ENCODE measurements at regions not wholly inside any gene's neighbourhood (a gene's known extent, or its start where the extent isn't known, plus 50 kb on each side); places are given as distances from the start of the nearest gene placed in this dataset.

DNA sequence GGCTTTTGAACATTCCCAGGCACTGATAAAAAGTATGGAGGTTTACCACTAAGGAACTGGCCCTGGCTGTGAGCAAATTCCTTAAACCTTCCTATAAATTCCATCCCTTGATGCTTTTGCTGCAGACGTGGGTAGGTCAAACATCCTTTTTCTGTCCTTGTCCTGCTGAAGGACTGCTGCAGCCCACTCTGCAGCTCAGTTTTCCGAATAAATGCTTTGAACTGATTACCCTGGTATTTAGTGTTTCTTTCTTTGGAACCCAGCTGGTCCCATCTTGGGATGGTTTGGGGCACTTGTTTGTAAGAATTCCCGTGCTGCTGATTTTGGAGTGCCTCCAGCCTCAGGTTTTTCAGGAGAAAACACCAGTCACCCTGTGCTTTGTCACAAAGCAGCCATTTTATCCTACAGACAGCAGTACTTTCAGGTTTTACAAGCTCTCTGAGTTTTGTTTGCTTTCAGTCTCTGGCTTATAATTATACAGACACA lies 815.9 kb downstream of the VGLL3 start:
- intact Hi-C loops (cut with micrococcal nuclease; ENCODE audit: unreplicated experiment): no loop called here
- Histone ChIP-seq H3K4me2 (ENCODE audit: control insufficient read depth, insufficient read depth) (no peak overlapping the region), H3K9me3 (replicated peaks; ENCODE audit: control insufficient read depth, insufficient read depth, low read length) (no peaks in the 10 kb centered on the region), H3K9ac (ENCODE audit: control insufficient read depth, insufficient read depth, low read length) (no peak overlapping the region), H4K20me1 (ENCODE audit: control insufficient read depth, insufficient read depth) (no peaks in the 10 kb centered on the region), H3K36me3 (ENCODE audit: control insufficient read depth in 2 of 2, insufficient read depth in 2 of 2, low read length in 1 of 2) (no peaks in the 10 kb centered on the region), H3K27ac (ENCODE audit: control insufficient read depth, insufficient read depth) (no peak overlapping the region), H3K4me3 (no peak overlapping the region), H3K79me2 (ENCODE audit: control insufficient read depth, insufficient read depth, low read length) (no peaks in the 10 kb centered on the region), H2AFZ (ENCODE audit: control insufficient read depth, low read depth, low read length) (no peak overlapping the region), H3K27me3 (replicated peaks in 1 of 2; ENCODE audit: control insufficient read depth in 2 of 2, insufficient read depth in 2 of 2, low read length in 1 of 2) (no peaks in the 10 kb centered on the region), H3K4me1 (ENCODE audit: control insufficient read depth, insufficient read depth, low read length) (no peaks in the 10 kb centered on the region)
- in situ Hi-C loops (cut with MboI): no loop called here
- ChIA-PET POLR2A (no interaction called here), SMC1A (ENCODE audit: uncharacterized antibody, unreplicated experiment) (interaction anchor here (1.5 to 1.6 kb wide), 2 partner anchors 10 to 22 kb away, joined by 3 to 4 read pairs; no protein-coding TSS in a partner anchor), RAD21 (ENCODE audit: unreplicated experiment) (no interaction called here), CTCF (interaction anchor here (0.7 kb wide), 1 partner anchor 387 kb away, joined by 3 read pairs; no protein-coding TSS in a partner anchor)
- no TSS peak for BruUV-seq (replicated peaks)
- TF ChIP-seq CHD2 (IDR thresholded peaks at IDR 0.05; ENCODE audit: borderline replicate concordance, low read depth, low read length) (no peak), IRF4 (IDR thresholded peaks at IDR 0.05; ENCODE audit: low read depth, low read length) (no peak), RUNX3 (IDR thresholded peaks at IDR 0.05; ENCODE audit: low read length) (no peak), BCL11A (IDR thresholded peaks at IDR 0.05; ENCODE audit: low read depth, low read length) (no peak), ATF2 (IDR thresholded peaks at IDR 0.05; ENCODE audit: low read length) (no peak), NFXL1 (IDR thresholded peaks at IDR 0.05; ENCODE audit: borderline replicate concordance) (no peak), ZBED1 (IDR thresholded peaks at IDR 0.05; ENCODE audit: borderline replicate concordance) (no peak), ZNF384 (IDR thresholded peaks at IDR 0.05; ENCODE audit: borderline replicate concordance, low read depth, low read length) (no peak)
- TF ChIP-seq, protein P1, sequence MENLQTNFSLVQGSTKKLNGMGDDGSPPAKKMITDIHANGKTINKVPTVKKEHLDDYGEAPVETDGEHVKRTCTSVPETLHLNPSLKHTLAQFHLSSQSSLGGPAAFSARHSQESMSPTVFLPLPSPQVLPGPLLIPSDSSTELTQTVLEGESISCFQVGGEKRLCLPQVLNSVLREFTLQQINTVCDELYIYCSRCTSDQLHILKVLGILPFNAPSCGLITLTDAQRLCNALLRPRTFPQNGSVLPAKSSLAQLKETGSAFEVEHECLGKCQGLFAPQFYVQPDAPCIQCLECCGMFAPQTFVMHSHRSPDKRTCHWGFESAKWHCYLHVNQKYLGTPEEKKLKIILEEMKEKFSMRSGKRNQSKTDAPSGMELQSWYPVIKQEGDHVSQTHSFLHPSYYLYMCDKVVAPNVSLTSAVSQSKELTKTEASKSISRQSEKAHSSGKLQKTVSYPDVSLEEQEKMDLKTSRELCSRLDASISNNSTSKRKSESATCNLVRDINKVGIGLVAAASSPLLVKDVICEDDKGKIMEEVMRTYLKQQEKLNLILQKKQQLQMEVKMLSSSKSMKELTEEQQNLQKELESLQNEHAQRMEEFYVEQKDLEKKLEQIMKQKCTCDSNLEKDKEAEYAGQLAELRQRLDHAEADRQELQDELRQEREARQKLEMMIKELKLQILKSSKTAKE (IDR thresholded peaks at IDR 0.05; ENCODE audit: low read depth, poor library complexity, severe bottlenecking): no peak
- TF ChIP-seq, protein P2, sequence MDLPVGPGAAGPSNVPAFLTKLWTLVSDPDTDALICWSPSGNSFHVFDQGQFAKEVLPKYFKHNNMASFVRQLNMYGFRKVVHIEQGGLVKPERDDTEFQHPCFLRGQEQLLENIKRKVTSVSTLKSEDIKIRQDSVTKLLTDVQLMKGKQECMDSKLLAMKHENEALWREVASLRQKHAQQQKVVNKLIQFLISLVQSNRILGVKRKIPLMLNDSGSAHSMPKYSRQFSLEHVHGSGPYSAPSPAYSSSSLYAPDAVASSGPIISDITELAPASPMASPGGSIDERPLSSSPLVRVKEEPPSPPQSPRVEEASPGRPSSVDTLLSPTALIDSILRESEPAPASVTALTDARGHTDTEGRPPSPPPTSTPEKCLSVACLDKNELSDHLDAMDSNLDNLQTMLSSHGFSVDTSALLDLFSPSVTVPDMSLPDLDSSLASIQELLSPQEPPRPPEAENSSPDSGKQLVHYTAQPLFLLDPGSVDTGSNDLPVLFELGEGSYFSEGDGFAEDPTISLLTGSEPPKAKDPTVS (IDR thresholded peaks at IDR 0.05; ENCODE audit: low read depth, low read length): no peak
- ATAC-seq: no peak
- 13% methylated on average over 3 of the region's 3 CpGs for WGBS (ENCODE audit: insufficient coverage, insufficient replicate concordance, low lambda C conversion rate, missing lambda C conversion rate)
- no peak for DNase-seq (ENCODE audit: low read depth, low spot score)
- FAIRE-seq: no peak
